GM18502 (cell line): ENCODE measurements at regions not wholly inside any gene's neighbourhood (a gene's known extent, or its start where the extent isn't known, plus 50 kb on each side); places are given as distances from the start of the nearest gene placed in this dataset.
"Not testable (repeated sequence)": the region's sequence is repeated elsewhere in the genome, so short reads cannot be mapped to it uniquely, and the experiment has no call there.

Experiments
- ATAC-seq: cut with Tn5 transposase; IDR thresholded peaks from one replicate; pipeline ENCODE4 v1.9.1; 2021; ENCODE audit warnings: mild to moderate bottlenecking; ENCODE audit not compliant: unreplicated experiment, poor library complexity

GRCh38 chr3:69648126-69648525, 91.1 kb upstream of the MITF start:
- no peak for ATAC-seq

GRCh38 chr3:69647511-69648110, 91.7 kb upstream of the MITF start:
- no peak for ATAC-seq

GRCh38 chr3:69647081-69647480, 92.2 kb upstream of the MITF start:
- no peak for ATAC-seq

GRCh38 chr3:69646287-69647067, 92.8 kb upstream of the MITF start:
- ATAC-seq, result no peak

GRCh38 chr3:69642606-69643005, 96.7 kb upstream of the MITF start:
- no peak for ATAC-seq

- no peak for ATAC-seq
These were observed 99.4 kb upstream of the MITF start for GRCh38 chr3:69639851-69640250.

GRCh38 chr3:69628951-69629350, 110.3 kb upstream of the MITF start:
- ATAC-seq, result no peak

- ATAC-seq, result no peak
These were observed 126.0 kb upstream of the MITF start for GRCh38 chr3:69613286-69613685.

GRCh38 chr3:69612791-69613190, 126.5 kb upstream of the MITF start:
- ATAC-seq, result no peak

- not testable (repeated sequence) for ATAC-seq
These were observed 129.7 kb upstream of the MITF start for GRCh38 chr3:69609566-69609965.

- no peak for ATAC-seq
These were observed 131.6 kb upstream of the MITF start for GRCh38 chr3:69607466-69608305.

- no peak for ATAC-seq
These were observed 133.4 kb upstream of the MITF start for GRCh38 chr3:69605867-69606266.

GRCh38 chr3:69604735-69605450, 134.4 kb upstream of the MITF start:
- ATAC-seq, result no peak

GRCh38 chr3:69602112-69602511, 137.2 kb upstream of the MITF start:
- ATAC-seq, result no peak

GRCh38 chr3:69594286-69594685, 145.0 kb upstream of the MITF start:
- ATAC-seq, result no peak

- ATAC-seq, result no peak
These were observed 148.0 kb upstream of the MITF start for GRCh38 chr3:69591164-69591736.

GRCh38 chr3:69590111-69590510, 149.2 kb upstream of the MITF start:
- ATAC-seq, result no peak

GRCh38 chr3:69588170-69588569, 151.1 kb upstream of the MITF start:
- ATAC-seq, result no peak

- no peak for ATAC-seq
These were observed 153.8 kb upstream of the MITF start for GRCh38 chr3:69585472-69585871.

GRCh38 chr3:69582044-69582443, 157.2 kb upstream of the MITF start:
- no peak for ATAC-seq
